Calu3 (cell line): ENCODE measurements at regions not wholly inside any gene's neighbourhood (a gene's known extent, or its start where the extent isn't known, plus 50 kb on each side); places are given as distances from the start of the nearest gene placed in this dataset.

Experiments
- BruUV-seq: library from RNA; stranded (reverse); fragments of 400-500 nt; replicated peaks from 2 replicates; lab custom pipeline; 2021; lab: Mats Ljungman, UMichigan
- CTCF ChIA-PET: fragments of 300-600 bp; sonication (Branson Sonifier 250); formaldehyde crosslinking; loops from one replicate; lab custom pipeline; 2022; ENCODE audit warnings: antibody characterized with exemption; lab: Charles Lee
- DNase-seq: peaks from one replicate; pipeline ENCODE4 v3.0.0; 2022
- H3K27ac Mint-ChIP-seq: one replicate; pipeline ENCODE4 v1.8.0; 2022; ENCODE audit warnings: mixed read lengths; ENCODE audit not compliant: unreplicated experiment
- H3K27me3 Mint-ChIP-seq: one replicate; pipeline ENCODE4 v1.8.0; 2022; ENCODE audit warnings: mixed read lengths; ENCODE audit not compliant: unreplicated experiment
- H3K36me3 Mint-ChIP-seq: one replicate; pipeline ENCODE4 v1.8.0; 2022; ENCODE audit warnings: mild to moderate bottlenecking, moderate library complexity, mixed read lengths; ENCODE audit not compliant: insufficient read depth, unreplicated experiment
- H3K4me1 Mint-ChIP-seq: one replicate; pipeline ENCODE4 v1.8.0; 2022; ENCODE audit warnings: mild to moderate bottlenecking, low read depth, mixed read lengths; ENCODE audit not compliant: unreplicated experiment
- H3K4me3 Mint-ChIP-seq: one replicate; pipeline ENCODE4 v1.8.0; 2022; ENCODE audit warnings: mild to moderate bottlenecking, low read depth, moderate library complexity, mixed read lengths; ENCODE audit not compliant: unreplicated experiment
- H3K9me3 Mint-ChIP-seq: one replicate; pipeline ENCODE4 v1.8.0; 2022; ENCODE audit warnings: low read depth, mixed read lengths; ENCODE audit not compliant: unreplicated experiment
- intact Hi-C: fragments of 100-400 bp; cut with micrococcal nuclease; formaldehyde crosslinking; loops from one replicate; pipeline ENCODE4 v1.10.0; 2022; ENCODE audit not compliant: unreplicated experiment
- TF ChIP-seq, protein P1 (sequence below): fragments of 200-600 bp; IDR thresholded peaks from one replicate; pipeline ENCODE4 v1.8.0; 2022; ENCODE audit warnings: antibody characterized with exemption; ENCODE audit not compliant: unreplicated experiment

DNA sequence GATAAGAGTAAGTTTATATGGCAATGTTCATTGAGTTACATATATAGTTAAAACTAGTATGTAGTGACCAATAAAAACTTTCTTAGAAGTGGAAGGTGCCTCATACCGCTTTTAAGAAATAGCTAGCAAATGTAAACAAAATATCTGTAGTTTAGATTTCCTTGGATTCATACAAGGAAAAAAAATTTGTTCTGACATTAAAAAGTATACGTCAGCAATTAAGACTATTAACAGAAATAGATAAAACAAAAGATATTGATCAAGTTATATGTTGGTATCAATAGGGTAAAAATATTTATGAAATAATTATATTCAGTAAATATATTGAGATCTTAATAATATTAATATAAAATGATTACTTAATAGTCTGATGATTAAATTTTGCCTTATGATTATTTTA lies 718.8 kb upstream of the LRFN5 start:
- H3K27ac Mint-ChIP-seq, result no peak overlapping the region
- TF ChIP-seq, protein P1, sequence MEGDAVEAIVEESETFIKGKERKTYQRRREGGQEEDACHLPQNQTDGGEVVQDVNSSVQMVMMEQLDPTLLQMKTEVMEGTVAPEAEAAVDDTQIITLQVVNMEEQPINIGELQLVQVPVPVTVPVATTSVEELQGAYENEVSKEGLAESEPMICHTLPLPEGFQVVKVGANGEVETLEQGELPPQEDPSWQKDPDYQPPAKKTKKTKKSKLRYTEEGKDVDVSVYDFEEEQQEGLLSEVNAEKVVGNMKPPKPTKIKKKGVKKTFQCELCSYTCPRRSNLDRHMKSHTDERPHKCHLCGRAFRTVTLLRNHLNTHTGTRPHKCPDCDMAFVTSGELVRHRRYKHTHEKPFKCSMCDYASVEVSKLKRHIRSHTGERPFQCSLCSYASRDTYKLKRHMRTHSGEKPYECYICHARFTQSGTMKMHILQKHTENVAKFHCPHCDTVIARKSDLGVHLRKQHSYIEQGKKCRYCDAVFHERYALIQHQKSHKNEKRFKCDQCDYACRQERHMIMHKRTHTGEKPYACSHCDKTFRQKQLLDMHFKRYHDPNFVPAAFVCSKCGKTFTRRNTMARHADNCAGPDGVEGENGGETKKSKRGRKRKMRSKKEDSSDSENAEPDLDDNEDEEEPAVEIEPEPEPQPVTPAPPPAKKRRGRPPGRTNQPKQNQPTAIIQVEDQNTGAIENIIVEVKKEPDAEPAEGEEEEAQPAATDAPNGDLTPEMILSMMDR, result no peak

DNA sequence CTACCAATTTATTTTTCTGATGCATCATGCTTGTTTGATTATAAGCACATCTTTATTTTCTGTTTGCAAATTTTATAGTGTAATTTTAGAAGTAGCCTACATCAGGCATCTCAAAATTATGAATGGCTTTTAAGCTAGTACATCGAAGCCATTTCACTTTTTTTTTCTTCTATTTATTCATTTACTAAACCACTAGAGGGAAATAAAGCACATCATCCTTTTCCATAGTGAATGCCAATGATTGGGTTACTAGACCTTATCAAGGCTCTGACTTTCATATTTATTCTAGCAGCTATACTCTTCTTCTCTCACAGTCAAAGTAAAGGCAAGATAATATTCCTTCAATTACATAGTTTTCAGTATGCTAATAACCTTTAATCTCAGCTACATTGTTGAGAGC lies 736.4 kb upstream of the LRFN5 start:
- TF ChIP-seq, protein P1, result no peak
- CTCF ChIA-PET, result no interaction called here

More for the DNA sequence above, 718.8 kb upstream of the LRFN5 start:
- intact Hi-C loops, result no loop called here
- no peaks in the 10 kb centered on the region for H3K36me3 Mint-ChIP-seq
- no TSS peak for BruUV-seq
- H3K4me3 Mint-ChIP-seq, result no peak overlapping the region
- DNase-seq, result no peak
- H3K4me1 Mint-ChIP-seq, result no peaks in the 10 kb centered on the region
- CTCF ChIA-PET, result no interaction called here
- H3K9me3 Mint-ChIP-seq, result peaks cover 7% of the 10 kb centered on the region
- no peaks in the 10 kb centered on the region for H3K27me3 Mint-ChIP-seq

DNA sequence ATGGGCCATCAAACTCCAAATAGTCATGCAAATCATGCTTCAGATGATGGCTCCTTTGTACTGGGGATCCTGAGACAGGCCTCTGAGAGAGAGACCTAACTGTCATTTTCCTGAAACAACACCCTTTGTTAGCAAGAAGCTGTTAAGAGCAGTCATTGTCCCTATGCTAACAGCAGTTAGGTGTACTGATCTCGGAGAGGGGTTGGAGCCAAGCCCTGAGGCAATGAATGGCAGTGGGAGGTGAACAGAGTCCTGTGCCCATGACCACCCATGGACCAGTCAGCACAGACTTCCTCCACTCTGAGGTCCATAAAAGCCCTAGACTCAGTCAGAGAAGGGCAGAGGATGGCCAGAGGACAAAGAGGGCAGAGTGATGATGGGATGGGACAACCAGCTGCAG lies 747.6 kb upstream of the LRFN5 start:
- H3K4me3 Mint-ChIP-seq, result no peak overlapping the region
- H3K27ac Mint-ChIP-seq, result no peak overlapping the region
- H3K36me3 Mint-ChIP-seq, result no peaks in the 10 kb centered on the region
- no peaks in the 10 kb centered on the region for H3K27me3 Mint-ChIP-seq
- intact Hi-C loops, result no loop called here
- CTCF ChIA-PET, result no interaction called here
- DNase-seq, result no peak
- BruUV-seq, result no TSS peak
- peaks cover 5% of the 10 kb centered on the region for H3K9me3 Mint-ChIP-seq
- no peaks in the 10 kb centered on the region for H3K4me1 Mint-ChIP-seq
- TF ChIP-seq, protein P1, result no peak

More for the DNA sequence above, 736.4 kb upstream of the LRFN5 start:
- H3K9me3 Mint-ChIP-seq, result peaks cover 11% of the 10 kb centered on the region
- no peak overlapping the region for H3K27ac Mint-ChIP-seq
- H3K27me3 Mint-ChIP-seq, result no peaks in the 10 kb centered on the region
- no peak for DNase-seq
- H3K36me3 Mint-ChIP-seq, result no peaks in the 10 kb centered on the region
- BruUV-seq, result no TSS peak
- intact Hi-C loops, result no loop called here
- H3K4me1 Mint-ChIP-seq, result no peaks in the 10 kb centered on the region
- no peak overlapping the region for H3K4me3 Mint-ChIP-seq

DNA sequence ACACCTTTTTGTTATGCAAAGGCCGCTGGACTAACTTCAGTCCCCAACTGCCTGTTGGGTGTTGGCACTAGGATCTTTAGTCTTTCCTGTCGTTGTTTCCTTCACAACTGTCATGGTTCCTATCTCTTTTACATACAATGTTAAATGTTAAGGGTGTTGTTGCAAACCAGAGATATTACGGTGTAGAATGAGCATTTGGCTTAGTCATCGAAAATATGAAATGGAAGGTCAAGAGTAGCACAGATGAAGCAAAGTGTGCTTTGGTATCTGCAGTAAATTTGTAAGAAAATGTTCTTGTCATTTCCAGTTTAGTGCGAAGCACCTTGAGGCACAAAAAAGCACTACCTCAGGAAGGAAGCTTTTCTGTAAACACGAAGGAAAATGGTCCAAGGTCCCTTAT lies 751.3 kb upstream of the LRFN5 start:
- intact Hi-C loops, result no loop called here
- Mint-ChIP-seq H3K4me1 (no peaks in the 10 kb centered on the region), H3K27me3 (no peaks in the 10 kb centered on the region), H3K9me3 (no peaks in the 10 kb centered on the region), H3K27ac (no peak overlapping the region), H3K36me3 (no peaks in the 10 kb centered on the region), H3K4me3 (no peak overlapping the region)
- CTCF ChIA-PET, result interaction anchor here (1.0 kb wide), 1 partner anchor 188 kb away, joined by 3 read pairs; no protein-coding TSS in a partner anchor
- BruUV-seq, result no TSS peak
- TF ChIP-seq, protein P1, result no peak
- DNase-seq, result no peak
